Tibial nerve (tissue), 4 donors: ENCODE measurements at regions not wholly inside any gene's neighbourhood (a gene's known extent, or its start where the extent isn't known, plus 50 kb on each side); places are given as distances from the start of the nearest gene placed in this dataset.

Source experiments
- DNase-seq, 2 donors: peaks; one replicate each; pipeline ENCODE4 v3.0.0-alpha.2; 2019; ENCODE audit warnings: low spot score in 2 of 2
- H3K27ac ChIP-seq, 4 donors: fragments of 200-600 bp; sonication (generic) in 3 of 4; one replicate each; pipeline ENCODE4 v1.5.1; 2017 to 2019; ENCODE audit warnings: mild to moderate bottlenecking in 1 of 4
- H3K27me3 ChIP-seq, 2 donors: fragments of 200-600 bp; sonication (generic) in 1 of 2; one replicate each; pipeline versions ENCODE4 v1.5.1 to v1.6.0; 2017 to 2019
- H3K36me3 ChIP-seq, 3 donors: fragments of 200-600 bp; sonication (generic); one replicate each; pipeline ENCODE4 v1.5.1; 2018 to 2019
- H3K4me1 ChIP-seq, 4 donors: fragments of 200-600 bp; sonication (generic) in 3 of 4; one replicate each; pipeline ENCODE4 v1.5.1; 2017 to 2019
- H3K4me3 ChIP-seq, 4 donors: fragments of 200-600 bp; sonication (generic) in 3 of 4; one replicate each; pipeline ENCODE4 v1.5.1; 2017 to 2019; ENCODE audit warnings: mild to moderate bottlenecking in 1 of 4, moderate library complexity in 1 of 4
- H3K9me3 ChIP-seq, 4 donors: fragments of 200-600 bp; sonication (generic) in 3 of 4; one replicate each; pipeline ENCODE4 v1.5.1; 2017 to 2019
- EP300 ChIP-seq, 2 donors: sonication (generic); formaldehyde crosslinking; IDR thresholded peaks; one replicate each; pipeline ENCODE4 v1.6.1; 2017; ENCODE audit warnings: antibody characterized with exemption in 2 of 2, mild to moderate bottlenecking in 1 of 2
- POLR2A ChIP-seq, 2 donors: fragments of 450-650 bp; IDR thresholded peaks; one replicate each; pipeline ENCODE4 v1.6.1; 2017; ENCODE audit warnings: antibody characterized with exemption in 2 of 2, mild to moderate bottlenecking in 2 of 2, moderate library complexity in 2 of 2
- WGBS, 2 donors: methylation state at CpG; one replicate each; pipeline ENCODE4 v1.1.5; 2018; 5-methylcytosine and 5-hydroxymethylcytosine counted together
- TF ChIP-seq, protein P1 (sequence below), 5 experiments: fragments of 200-600 bp in 3 of 5; fragments of 450-650 bp in 2 of 5; sonication (generic) in 3 of 5; IDR thresholded peaks; one replicate each; pipeline ENCODE4 v1.5.1; 2016 to 2019; ENCODE audit warnings: antibody characterized with exemption in 5 of 5, mild to moderate bottlenecking in 3 of 5, moderate library complexity in 2 of 5

DNA sequence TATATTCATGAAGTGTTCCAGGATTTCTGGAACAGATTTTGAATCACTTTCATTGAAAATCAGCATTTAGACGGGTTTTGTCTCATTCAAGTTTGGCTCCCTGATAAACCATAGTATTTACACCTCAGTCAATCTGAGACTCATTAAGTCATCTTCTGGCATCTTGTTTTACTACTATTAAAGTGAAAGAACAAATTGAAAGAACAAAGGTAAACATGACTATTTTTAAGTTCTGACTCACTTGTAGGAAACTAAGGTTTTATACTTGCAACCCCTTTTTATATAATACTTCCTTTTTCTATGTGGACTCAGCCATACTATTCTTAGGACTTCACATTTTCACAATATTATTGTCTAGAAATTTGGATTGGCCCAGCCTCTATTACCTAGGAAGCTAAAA lies 854.4 kb downstream of the SQOR start:
- TF ChIP-seq POLR2A (IDR thresholded peaks at IDR 0.05) (no peak), EP300 (IDR thresholded peaks at IDR 0.05) (no peak)
- TF ChIP-seq, protein P1, sequence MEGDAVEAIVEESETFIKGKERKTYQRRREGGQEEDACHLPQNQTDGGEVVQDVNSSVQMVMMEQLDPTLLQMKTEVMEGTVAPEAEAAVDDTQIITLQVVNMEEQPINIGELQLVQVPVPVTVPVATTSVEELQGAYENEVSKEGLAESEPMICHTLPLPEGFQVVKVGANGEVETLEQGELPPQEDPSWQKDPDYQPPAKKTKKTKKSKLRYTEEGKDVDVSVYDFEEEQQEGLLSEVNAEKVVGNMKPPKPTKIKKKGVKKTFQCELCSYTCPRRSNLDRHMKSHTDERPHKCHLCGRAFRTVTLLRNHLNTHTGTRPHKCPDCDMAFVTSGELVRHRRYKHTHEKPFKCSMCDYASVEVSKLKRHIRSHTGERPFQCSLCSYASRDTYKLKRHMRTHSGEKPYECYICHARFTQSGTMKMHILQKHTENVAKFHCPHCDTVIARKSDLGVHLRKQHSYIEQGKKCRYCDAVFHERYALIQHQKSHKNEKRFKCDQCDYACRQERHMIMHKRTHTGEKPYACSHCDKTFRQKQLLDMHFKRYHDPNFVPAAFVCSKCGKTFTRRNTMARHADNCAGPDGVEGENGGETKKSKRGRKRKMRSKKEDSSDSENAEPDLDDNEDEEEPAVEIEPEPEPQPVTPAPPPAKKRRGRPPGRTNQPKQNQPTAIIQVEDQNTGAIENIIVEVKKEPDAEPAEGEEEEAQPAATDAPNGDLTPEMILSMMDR (IDR thresholded peaks at IDR 0.05): no peak

DNA sequence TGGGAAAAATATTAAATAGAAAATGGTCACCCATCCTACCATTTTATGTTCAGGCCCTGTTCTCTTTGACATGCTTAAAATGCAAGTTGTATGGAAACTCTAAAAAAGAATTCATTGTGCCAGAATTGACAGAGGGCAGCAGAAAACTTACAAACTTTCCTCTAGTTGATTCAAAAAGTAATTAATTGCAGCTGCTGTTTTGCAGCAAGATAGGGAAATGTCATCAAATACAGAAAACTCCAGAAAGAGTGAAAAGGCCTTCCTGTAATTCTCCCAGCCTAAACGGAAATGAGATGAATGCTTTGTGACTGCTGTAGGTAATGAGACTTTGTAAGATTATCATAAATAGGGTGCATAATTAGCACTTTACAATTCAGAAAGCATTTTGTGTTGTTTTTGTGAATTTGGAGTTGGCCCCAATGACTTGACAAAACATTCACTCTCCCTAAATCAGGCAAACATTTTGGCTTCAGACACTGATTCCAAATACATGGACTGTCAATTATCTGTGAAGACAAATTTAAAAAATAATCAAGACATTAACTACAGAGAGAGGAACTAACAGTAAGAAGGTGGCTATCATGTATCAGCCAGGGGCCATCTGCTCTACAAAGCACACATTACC lies 861.8 kb downstream of the SQOR start:
- peak overlapping the region in 1 of 4 donors; percentile 33 for H3K27ac ChIP-seq
- 13% methylated on average over 1 of the region's 1 CpG for WGBS, 2 donors

More for the DNA sequence above, 854.4 kb downstream of the SQOR start:
- WGBS, 2 donors: 77% methylated on average over 1 of the region's 1 CpG
- Histone ChIP-seq H3K4me1 (no peaks in the 10 kb centered on the region), H3K27ac (no peak overlapping the region), H3K27me3 (no peaks in the 10 kb centered on the region), H3K36me3 (no peaks in the 10 kb centered on the region), H3K4me3 (no peak overlapping the region), H3K9me3 (no peaks in the 10 kb centered on the region)
- no peak for DNase-seq

DNA sequence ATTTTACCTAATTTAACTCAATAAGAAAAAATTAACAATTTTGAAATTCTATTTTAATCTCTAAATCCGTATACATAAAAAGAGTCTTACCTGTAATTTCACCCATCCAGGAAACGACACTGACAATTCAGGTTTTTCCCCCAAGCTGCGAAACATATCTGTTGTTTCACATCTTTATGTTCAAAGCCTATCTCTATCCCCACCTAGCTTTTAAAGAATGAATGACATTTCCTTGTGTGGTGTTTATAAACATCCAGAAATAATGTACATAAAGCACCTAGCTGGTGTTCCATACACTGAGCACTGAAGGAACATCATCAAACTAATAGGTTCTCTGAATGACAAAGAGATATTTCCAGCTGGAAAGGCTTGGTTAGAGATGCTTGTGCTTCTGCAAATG lies 867.8 kb downstream of the SQOR start:
- no peak for DNase-seq
- TF ChIP-seq POLR2A (IDR thresholded peaks at IDR 0.05): no peak
- TF ChIP-seq, protein P1 (IDR thresholded peaks at IDR 0.05): no peak
- TF ChIP-seq EP300 (IDR thresholded peaks at IDR 0.05): no peak
- 66 to 69% methylated on average over 3 of the region's 3 CpGs for WGBS, 2 donors
- H3K27me3 ChIP-seq: no peaks in the 10 kb centered on the region
- no peak overlapping the region for H3K4me3 ChIP-seq
- no peaks in the 10 kb centered on the region for H3K4me1 ChIP-seq
- no peak overlapping the region for H3K27ac ChIP-seq
- H3K36me3 ChIP-seq: no peaks in the 10 kb centered on the region
- H3K9me3 ChIP-seq: no peaks in the 10 kb centered on the region

More for the DNA sequence above, 861.8 kb downstream of the SQOR start:
- Histone ChIP-seq H3K36me3 (no peaks in the 10 kb centered on the region), H3K4me1 (no peaks in the 10 kb centered on the region), H3K4me3 (no peak overlapping the region), H3K27me3 (no peaks in the 10 kb centered on the region), H3K9me3 (no peaks in the 10 kb centered on the region)
- TF ChIP-seq POLR2A (IDR thresholded peaks at IDR 0.05): no peak
- no peak for TF ChIP-seq EP300 (IDR thresholded peaks at IDR 0.05)
- TF ChIP-seq, protein P1 (IDR thresholded peaks at IDR 0.05): no peak
- no peak for DNase-seq

DNA sequence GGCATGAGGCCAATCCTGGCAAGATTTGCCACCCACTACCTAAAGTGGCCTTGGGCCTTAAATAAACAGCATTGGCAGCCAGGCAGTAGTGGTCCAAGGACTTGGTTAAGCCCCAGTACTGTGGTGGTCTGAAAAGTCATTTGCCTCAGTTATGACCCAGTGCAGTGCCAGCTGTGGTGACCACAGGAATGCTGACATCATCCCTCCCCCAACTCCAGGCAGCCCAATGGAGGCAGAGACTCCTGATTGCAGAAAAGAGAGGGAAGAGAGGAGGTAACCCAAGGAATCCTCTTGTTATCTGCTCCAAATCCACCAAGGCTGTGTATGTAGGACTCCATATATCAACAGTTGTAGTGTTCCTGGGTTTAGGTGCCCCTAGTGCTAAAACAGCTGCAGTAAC lies 883.6 kb downstream of the SQOR start:
- TF ChIP-seq, protein P1 (IDR thresholded peaks at IDR 0.05): no peak
- no peak for TF ChIP-seq POLR2A (IDR thresholded peaks at IDR 0.05)
- no peak for TF ChIP-seq EP300 (IDR thresholded peaks at IDR 0.05)
- no peaks in the 10 kb centered on the region for H3K27me3 ChIP-seq
- H3K27ac ChIP-seq: no peak overlapping the region
- H3K36me3 ChIP-seq: no peaks in the 10 kb centered on the region
- peaks cover 0 to 17% (median 0%) of the 10 kb centered on the region in 4 donors for H3K9me3 ChIP-seq
- DNase-seq: no peak
- no peak overlapping the region for H3K4me3 ChIP-seq
- no peaks in the 10 kb centered on the region for H3K4me1 ChIP-seq

DNA sequence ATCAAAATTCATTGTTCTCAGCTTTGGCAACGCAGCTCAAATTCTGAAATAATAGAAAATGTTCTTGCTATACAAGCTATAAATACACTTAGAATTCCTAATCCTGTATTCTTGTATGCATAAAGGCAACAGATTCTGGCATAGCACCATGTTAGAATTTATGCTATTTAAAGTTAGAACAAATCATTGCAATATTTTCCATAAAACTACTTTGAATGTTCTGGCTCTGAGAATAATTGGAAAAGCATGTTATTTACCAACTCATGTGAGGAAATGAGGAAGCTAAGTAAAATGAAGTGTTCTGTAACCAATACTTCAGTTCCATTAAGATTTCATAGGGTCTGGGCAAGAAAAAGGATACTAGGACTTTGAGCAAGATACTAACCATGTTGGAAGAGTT lies 888.9 kb downstream of the SQOR start:
- Histone ChIP-seq H3K9me3 (peaks cover 0 to under 1% (median 0%) of the 10 kb centered on the region in 4 donors), H3K36me3 (no peaks in the 10 kb centered on the region), H3K4me3 (no peak overlapping the region), H3K27ac (no peak overlapping the region), H3K4me1 (no peaks in the 10 kb centered on the region), H3K27me3 (no peaks in the 10 kb centered on the region)
- no peak for DNase-seq
- 71 to 83% methylated on average over 1 of the region's 1 CpG for WGBS, 2 donors
- no peak for TF ChIP-seq EP300 (IDR thresholded peaks at IDR 0.05)
- TF ChIP-seq, protein P1 (IDR thresholded peaks at IDR 0.05): no peak
- no peak for TF ChIP-seq POLR2A (IDR thresholded peaks at IDR 0.05)
